Hepatocyte (in vitro differentiated cells): ENCODE measurements at regions not wholly inside any gene's neighbourhood (a gene's known extent, or its start where the extent isn't known, plus 50 kb on each side); places are given as distances from the start of the nearest gene placed in this dataset.

Experiments used
- CTCF ChIP-seq: fragments of 200-600 bp; sonication (generic); IDR thresholded peaks from 2 replicates; pipeline ENCODE4 v1.5.1; 2016; ENCODE audit warnings: antibody characterized with exemption, mild to moderate bottlenecking; ENCODE audit not compliant: poor library complexity
- EZH2 ChIP-seq: fragments of 200-600 bp; sonication (generic); IDR thresholded peaks from 2 replicates; pipeline ENCODE4 v1.6.1; 2016; ENCODE audit warnings: antibody characterized with exemption, mild to moderate bottlenecking, borderline replicate concordance
- EZH2phosphoT487 ChIP-seq: fragments of 200-600 bp; sonication (generic); IDR thresholded peaks from one replicate; pipeline ENCODE4 v1.6.1; 2018; ENCODE audit warnings: antibody characterized with exemption, mild to moderate bottlenecking, low read depth, moderate library complexity; ENCODE audit not compliant: unreplicated experiment, severe bottlenecking

GRCh38 chr4:11155208-11155867, 273.4 kb downstream of the HS3ST1 start:
- TF ChIP-seq EZH2 (no peak), CTCF (no peak), EZH2phosphoT487 (no peak)
